ENCODE measurements at regions not wholly inside any gene's neighbourhood (a gene's known extent, or its start where the extent isn't known, plus 50 kb on each side); places are given as distances from the start of the nearest gene placed in this dataset.
A peak's percentile ranks its signal among the peaks of the same experiment; 100 is the strongest.
"Not testable (repeated sequence)": the region's sequence is repeated elsewhere in the genome, so short reads cannot be mapped to it uniquely, and the experiment has no call there.

DNA sequence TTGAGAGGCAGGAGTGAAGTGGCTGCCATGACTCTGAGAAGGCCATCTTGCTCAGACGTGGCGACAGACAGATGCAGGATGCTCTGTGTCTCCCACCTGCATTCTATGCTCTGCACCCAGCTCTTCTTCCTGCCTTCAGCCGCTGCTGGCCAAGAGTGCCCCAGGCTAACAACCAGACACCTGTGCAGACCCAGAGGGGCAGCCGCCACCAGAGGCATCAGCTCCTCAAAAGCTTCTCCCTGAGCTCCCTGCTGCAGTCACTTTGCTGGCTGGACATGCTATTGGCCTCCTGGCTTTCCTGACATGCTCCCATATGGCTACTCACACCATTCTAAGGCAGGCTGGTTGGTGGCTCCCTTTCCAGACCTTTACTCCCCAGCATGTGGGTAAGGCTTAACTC is 70.6 kb upstream of the GRB10 start:
- DNase-seq = peak; percentile 45

DNA sequence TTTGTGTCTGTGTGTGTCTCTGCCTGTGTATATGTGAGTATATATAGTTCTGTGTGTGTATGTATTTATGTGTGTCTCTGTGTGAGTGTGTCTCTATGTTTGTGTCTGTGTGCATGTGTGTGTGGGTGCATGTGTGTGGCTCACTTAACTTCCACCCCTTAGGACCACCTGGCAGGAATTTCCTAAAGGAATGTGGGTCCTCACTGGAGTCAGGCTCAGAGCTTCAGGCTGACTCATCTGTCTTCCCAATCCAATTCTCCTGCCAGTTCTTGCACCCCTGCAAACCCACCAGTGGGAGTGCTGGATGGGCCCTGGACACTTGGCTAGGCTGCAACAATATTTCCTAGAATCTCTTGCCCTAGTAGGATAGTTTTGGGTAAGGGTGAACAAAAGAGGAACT is 70.2 kb upstream of the GRB10 start:
- DNase-seq = peak; percentile 30

DNA sequence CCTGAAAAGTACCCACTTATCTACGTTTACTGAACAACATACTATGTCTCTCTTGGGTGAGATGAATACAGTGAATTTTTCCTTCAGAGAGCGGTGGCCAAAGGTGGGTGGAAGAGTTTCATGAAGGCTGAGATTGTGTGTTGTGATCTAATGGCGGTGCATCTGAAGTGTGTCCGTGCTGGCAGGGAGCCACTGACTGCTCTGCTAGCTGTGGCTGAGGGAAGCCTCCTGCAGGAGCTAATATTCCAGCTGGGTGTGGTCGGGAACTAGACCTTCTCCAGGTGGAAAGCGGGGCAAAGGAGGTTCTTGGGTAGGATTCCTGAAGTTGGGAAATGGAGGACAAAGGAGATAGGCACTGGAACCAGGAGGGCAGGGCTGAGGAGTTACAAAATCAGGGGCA is 69.2 kb upstream of the GRB10 start:
- DNase-seq = no peak

DNA sequence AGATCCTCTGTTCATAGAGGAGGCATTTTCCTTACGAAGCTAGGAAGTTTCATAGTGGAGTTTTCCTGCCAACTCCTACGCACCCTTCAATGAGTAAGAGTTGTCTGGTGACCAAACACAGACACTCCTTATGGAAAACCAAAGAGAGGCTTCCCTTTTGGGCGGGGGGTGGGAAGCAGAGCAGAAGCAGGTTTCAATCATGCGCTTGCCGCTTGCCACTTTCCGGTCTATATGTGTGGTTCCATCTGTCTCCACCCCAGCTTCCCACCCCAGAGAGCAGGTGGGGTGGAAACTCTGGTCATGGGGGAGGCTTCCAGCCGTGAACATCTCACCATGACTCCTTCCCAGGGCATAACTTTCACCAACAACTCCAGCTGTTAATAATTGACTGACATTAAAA is 68.8 kb upstream of the GRB10 start:
- no peak for DNase-seq

DNA sequence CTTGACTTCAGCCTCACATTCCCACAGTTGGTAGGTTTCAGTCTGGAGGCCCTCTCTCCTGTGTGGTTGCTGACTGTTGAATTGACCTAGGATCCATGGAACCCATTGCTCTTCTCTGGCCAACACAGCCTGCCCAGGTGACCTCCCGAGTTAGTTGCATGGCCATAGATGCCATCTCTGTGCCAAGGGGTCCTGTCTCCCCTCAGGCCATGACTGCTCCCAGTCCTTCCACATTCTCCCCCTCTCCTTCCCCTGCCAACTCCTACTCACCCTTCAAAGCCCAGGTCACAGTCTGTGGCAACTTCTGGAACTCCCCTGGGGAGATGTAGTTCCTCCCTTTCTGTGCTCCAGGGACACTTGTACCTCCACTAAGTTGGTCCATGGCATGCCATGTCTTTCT is 67.3 kb upstream of the GRB10 start:
- no peak for DNase-seq

DNA sequence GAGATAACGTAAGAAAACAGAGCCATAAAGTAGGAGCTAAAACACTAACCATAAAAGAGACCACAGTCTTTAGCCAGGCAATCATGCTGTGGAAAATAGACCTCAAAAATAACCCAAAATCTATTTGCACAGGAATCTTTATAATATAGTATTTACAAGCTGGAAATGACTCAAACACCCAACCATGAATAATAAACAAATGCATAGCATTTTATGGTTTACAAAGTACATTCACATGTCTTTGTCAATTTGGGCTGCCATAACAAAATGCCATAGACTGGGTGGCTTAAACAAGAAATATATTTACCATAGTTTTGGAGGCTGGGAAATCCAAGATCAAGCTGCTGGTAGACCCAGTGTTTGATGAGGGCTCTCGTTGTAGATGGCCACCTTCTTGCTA is 65.5 kb upstream of the GRB10 start:
- no peak for DNase-seq

DNA sequence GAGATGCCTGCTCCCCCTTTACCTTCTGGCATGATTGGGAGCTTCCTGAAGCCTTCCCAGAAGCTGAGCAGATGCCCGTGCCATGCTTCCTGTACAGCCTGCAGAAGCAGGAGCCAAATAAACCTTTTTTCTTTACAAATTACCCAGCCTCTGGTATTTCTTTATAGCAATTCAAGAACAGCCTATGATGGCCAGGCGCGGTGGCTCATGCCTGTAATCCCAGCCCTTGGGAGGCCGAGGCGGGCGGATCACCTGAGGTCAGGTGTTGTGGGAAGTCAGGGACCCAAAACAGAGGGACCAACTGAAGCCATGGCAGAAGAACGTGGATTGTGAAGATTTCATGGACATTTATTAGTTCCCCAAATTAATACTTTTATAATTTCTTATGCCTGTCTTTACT is 62.2 kb upstream of the GRB10 start:
- not testable (repeated sequence) for DNase-seq

DNA sequence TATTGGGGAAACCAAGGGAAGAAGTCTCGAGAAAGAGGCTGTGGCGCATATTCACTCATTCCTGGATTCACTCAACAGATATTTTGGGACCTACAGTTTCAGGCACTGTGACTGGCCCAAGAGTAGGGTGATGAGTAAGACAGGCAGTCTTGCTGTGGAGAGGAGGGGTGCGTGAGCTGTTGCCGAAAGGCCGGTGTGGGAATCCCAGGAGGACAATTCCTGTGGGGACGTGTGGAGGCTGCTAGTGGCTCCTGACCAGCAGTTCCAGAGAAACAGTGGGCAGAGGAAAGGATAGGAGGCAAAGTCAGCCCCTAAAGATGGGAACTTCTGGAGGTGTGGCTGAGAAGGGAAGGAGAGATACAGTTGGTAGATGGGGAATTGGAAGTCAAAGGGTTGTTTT is 59.3 kb upstream of the GRB10 start:
- no peak for DNase-seq

DNA sequence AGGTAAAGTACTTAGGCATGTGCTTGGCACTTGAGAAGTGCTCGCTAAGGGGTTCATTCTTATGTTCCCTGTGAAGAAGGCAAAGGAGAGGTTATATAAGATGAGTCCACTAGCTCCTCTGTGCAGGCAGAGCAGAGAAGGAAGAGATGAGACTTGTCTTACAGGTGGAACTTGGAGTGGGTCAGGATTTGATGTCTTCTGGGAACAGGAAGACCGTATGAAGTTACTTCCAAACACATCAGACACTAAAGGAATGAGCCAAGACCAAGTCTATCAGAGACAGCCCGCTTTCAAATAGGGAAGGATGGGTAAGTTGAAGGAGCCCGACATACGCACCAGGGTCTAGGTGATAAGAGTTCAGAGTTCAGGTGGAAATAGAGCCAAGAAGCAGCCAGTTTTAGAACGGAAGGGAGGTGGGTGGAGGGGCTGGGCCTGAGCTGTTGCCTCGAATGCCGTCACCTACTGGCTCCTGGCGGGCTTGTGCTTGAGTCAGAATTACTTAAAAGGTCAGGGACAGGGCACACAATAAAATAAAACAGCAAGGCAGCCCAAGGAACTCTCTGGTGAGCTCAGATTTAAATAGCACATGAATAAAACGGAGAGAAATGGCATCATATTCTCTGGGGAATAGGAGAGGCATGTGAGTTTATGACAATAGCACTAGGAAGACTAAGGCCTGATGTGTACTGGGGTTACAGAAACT is 56.1 kb upstream of the GRB10 start:
- no peak for DNase-seq

DNA sequence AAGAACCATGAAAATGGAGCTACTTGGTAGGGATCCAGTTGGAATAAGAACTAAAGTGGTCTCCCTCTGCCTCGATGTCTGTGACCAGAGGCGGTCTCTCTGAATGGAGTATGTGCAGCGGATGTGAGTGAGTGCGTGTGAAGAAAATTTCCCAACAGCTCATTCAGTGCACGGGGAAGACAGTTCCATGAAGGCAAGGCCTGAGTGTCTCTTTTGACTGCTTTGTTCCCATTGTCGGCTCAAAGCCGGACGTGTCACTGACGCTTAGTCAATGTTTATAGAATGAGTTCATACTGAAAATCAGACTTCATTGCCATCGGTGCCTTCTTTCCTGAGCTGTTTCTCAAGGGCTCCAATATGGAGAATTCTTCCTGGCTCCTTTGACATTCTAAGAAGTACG is 55.3 kb upstream of the GRB10 start:
- DNase-seq = peak; percentile 17

DNA sequence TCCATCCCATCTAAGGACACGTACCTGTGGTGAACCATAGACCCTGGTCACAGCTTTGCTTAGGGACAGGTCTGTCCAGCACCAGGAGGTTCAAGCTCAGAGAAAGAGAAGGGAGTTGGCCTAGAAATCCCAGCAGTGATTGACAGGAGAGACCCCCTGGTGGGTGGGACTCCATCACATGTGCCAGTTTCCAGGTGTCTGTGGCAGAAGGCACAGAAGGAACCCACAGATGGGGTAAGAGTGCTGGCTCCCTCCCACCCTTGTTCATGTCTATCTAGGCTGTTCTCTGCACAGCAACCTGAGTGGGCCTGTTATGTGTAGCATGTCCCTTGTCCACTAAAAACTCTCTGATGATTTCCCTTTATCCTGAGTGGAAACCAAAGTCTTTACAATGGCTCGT is 54.0 kb upstream of the GRB10 start:
- peak; percentile 43 for DNase-seq

DNA sequence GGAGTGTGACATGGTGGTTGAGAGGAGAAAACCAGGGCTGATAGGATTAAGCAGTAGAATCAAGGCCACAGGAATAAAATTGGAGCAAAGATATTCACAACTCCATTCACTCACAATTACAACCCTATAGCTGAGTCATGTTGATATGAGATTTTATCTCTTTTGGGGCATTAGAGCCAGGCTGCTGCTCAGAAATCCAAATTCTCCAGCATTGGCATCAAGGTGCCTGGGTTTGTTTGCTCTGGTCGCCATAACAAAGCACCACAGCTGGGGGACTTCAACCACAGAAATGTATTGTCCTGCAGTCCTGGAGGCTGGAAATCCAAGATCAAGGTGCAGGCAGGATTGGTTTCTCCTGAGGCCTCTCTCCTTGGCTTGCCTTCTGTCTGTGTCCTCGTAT is 52.5 kb upstream of the GRB10 start:
- DNase-seq = peak; percentile 15

DNA sequence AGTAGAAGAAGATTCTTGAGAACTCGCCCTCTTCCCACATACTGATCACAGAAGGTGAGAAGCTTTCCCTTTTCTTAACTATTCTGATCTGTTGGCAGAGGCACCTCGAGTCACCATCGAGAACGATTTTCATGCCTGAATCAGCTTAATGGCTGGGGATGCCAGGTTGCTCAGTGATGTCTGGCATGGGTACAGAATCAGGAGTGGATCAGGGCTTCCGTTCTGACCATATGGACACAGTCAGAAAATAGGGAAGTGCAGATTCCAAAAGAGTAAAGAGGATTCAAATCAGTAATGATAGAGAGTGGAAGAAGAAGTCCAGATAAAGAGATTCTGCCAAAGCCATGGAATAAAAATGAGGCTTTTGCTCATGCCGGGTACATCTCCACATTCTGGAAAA is 52.0 kb upstream of the GRB10 start:
- DNase-seq = peak; percentile 13

DNA sequence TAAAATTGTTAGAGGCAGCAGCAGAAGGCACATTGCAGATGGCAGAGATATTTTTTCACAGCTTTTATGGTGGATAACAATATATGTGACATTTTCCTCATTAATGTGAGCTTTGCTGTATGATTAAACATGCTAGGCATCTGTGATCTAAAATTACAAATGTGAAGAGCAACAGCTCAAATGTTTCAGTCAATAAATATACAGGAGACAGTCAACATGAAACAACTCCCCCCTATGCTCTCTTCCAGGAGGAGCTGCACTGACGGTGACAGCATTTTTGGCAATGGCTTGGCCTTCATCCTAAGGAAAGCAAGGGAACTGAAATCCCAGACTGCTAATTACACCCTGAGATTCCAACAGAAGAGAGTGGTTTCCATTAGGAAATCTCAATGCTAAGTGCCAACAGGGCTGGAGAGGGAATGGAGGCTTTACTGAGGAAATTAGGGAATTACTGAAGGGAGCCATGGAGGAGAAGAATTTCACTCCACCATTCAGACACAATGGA is 51.4 kb upstream of the GRB10 start:
- peak; percentile 28 for DNase-seq

DNA sequence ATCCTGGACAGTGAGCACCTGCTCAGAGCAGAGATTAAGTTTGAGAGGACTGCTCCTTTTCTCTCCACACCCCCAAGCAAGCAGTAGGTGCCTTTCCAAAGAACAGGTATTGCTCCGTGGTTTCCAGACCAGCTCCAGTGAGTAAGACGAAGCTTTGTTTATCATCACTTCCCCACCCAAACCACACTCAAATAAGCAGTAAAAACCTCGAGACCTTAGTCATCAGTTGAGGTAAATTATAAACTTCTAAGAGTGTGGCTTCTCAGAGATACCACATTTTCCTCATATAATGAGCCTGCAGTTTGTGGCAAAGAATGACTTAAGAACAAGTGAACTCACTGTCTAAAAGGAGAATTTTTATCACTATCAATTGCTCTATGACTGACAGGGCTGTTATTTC is 50.0 kb upstream of the GRB10 start:
- DNase-seq = no peak

All from activated CD8-positive, alpha-beta memory T cell treated with anti-CD3 and anti-CD28 coated beads for 24 hours (primary cell).